ENCODE measurements at regions not wholly inside any gene's neighbourhood (a gene's known extent, or its start where the extent isn't known, plus 50 kb on each side); places are given as distances from the start of the nearest gene placed in this dataset.

DNA sequence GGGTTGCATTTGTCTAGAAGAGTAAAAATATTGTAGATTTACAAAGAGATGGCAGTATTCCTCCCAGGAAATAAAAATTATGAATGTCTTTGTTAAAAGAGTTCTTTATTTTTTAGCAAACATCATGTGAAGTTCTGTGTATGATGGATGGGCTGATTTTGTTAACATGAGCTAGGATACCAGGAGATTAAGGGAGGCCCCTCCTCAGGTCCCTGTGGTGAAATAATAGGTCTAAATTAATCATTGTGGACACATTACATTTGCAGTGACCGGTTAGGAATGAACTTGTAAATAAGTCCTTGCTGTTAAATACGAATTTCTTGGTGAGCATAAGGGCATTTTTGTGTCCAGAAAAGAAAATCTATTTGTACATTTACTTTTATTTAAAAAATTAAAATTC lies 339.4 kb upstream of the PHF14 start:
- no peaks in the 10 kb centered on the region for H3K27me3 Mint-ChIP-seq (ENCODE audit: low read depth)
- H3K27ac Mint-ChIP-seq, result no peak overlapping the region
- ChIA-PET POLR2A (no interaction called here), CTCF (no interaction called here)
- H3K9me3 Mint-ChIP-seq, result peaks cover 23% of the 10 kb centered on the region
- no peaks in the 10 kb centered on the region; the same call in 1 of the 2 replicates for H3K36me3 Mint-ChIP-seq
- DNase-seq (ENCODE audit: low spot score) (no peak), ATAC-seq (no peak)
- H3K4me3 Mint-ChIP-seq, result no peak overlapping the region
- no peaks in the 10 kb centered on the region for H3K4me1 Mint-ChIP-seq
- no peak for TF ChIP-seq ZNF263 (CRISPR knock-in tag; IDR thresholded peaks at IDR 0.05; ENCODE audit: low read depth)
- TF ChIP-seq, protein P1, sequence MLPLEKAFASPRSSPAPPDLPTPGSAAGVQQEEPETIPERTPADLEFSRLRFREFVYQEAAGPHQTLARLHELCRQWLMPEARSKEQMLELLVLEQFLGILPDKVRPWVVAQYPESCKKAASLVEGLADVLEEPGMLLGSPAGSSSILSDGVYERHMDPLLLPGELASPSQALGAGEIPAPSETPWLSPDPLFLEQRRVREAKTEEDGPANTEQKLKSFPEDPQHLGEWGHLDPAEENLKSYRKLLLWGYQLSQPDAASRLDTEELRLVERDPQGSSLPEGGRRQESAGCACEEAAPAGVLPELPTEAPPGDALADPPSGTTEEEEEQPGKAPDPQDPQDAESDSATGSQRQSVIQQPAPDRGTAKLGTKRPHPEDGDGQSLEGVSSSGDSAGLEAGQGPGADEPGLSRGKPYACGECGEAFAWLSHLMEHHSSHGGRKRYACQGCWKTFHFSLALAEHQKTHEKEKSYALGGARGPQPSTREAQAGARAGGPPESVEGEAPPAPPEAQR (CRISPR knock-in tag; IDR thresholded peaks at IDR 0.05), result no peak
- no peak for TF ChIP-seq ZBTB21 (CRISPR knock-in tag; IDR thresholded peaks at IDR 0.05; ENCODE audit: borderline replicate concordance)
- TF ChIP-seq, protein P2, sequence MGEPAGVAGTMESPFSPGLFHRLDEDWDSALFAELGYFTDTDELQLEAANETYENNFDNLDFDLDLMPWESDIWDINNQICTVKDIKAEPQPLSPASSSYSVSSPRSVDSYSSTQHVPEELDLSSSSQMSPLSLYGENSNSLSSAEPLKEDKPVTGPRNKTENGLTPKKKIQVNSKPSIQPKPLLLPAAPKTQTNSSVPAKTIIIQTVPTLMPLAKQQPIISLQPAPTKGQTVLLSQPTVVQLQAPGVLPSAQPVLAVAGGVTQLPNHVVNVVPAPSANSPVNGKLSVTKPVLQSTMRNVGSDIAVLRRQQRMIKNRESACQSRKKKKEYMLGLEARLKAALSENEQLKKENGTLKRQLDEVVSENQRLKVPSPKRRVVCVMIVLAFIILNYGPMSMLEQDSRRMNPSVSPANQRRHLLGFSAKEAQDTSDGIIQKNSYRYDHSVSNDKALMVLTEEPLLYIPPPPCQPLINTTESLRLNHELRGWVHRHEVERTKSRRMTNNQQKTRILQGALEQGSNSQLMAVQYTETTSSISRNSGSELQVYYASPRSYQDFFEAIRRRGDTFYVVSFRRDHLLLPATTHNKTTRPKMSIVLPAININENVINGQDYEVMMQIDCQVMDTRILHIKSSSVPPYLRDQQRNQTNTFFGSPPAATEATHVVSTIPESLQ (CRISPR knock-in tag; IDR thresholded peaks at IDR 0.05), result no peak
- TF ChIP-seq, protein P3, sequence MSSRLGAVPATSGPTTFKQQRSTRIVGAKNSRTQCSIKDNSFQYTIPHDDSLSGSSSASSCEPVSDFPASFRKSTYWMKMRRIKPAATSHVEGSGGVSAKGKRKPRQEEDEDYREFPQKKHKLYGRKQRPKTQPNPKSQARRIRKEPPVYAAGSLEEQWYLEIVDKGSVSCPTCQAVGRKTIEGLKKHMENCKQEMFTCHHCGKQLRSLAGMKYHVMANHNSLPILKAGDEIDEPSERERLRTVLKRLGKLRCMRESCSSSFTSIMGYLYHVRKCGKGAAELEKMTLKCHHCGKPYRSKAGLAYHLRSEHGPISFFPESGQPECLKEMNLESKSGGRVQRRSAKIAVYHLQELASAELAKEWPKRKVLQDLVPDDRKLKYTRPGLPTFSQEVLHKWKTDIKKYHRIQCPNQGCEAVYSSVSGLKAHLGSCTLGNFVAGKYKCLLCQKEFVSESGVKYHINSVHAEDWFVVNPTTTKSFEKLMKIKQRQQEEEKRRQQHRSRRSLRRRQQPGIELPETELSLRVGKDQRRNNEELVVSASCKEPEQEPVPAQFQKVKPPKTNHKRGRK (CRISPR knock-in tag; IDR thresholded peaks at IDR 0.05; ENCODE audit: borderline replicate concordance), result no peak
- TF ChIP-seq TCF7 (CRISPR knock-in tag; IDR thresholded peaks at IDR 0.05; ENCODE audit: low read depth), result no peak
- TF ChIP-seq, protein P4, sequence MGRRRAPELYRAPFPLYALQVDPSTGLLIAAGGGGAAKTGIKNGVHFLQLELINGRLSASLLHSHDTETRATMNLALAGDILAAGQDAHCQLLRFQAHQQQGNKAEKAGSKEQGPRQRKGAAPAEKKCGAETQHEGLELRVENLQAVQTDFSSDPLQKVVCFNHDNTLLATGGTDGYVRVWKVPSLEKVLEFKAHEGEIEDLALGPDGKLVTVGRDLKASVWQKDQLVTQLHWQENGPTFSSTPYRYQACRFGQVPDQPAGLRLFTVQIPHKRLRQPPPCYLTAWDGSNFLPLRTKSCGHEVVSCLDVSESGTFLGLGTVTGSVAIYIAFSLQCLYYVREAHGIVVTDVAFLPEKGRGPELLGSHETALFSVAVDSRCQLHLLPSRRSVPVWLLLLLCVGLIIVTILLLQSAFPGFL (CRISPR knock-in tag; IDR thresholded peaks at IDR 0.05; ENCODE audit: borderline replicate concordance), result no peak
- TF ChIP-seq GTF2I (CRISPR knock-in tag; conservative IDR thresholded peaks at IDR 0.05), result no peak
- no peak for TF ChIP-seq FOXJ3 (CRISPR knock-in tag; IDR thresholded peaks at IDR 0.05; ENCODE audit: borderline replicate concordance)
- TF ChIP-seq ZNF416 (CRISPR knock-in tag; IDR thresholded peaks at IDR 0.05), result no peak
- TF ChIP-seq EMX1 (CRISPR knock-in tag; IDR thresholded peaks at IDR 0.05), result no peak
- no peak for TF ChIP-seq HMGA2 (CRISPR knock-in tag; IDR thresholded peaks at IDR 0.05)
- TF ChIP-seq MXD4 (CRISPR knock-in tag; IDR thresholded peaks at IDR 0.05; ENCODE audit: borderline replicate concordance), result no peak
- TF ChIP-seq, protein P5, sequence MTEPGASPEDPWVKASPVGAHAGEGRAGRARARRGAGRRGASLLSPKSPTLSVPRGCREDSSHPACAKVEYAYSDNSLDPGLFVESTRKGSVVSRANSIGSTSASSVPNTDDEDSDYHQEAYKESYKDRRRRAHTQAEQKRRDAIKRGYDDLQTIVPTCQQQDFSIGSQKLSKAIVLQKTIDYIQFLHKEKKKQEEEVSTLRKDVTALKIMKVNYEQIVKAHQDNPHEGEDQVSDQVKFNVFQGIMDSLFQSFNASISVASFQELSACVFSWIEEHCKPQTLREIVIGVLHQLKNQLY (CRISPR knock-in tag; IDR thresholded peaks at IDR 0.05), result no peak
- TF ChIP-seq, protein P6, sequence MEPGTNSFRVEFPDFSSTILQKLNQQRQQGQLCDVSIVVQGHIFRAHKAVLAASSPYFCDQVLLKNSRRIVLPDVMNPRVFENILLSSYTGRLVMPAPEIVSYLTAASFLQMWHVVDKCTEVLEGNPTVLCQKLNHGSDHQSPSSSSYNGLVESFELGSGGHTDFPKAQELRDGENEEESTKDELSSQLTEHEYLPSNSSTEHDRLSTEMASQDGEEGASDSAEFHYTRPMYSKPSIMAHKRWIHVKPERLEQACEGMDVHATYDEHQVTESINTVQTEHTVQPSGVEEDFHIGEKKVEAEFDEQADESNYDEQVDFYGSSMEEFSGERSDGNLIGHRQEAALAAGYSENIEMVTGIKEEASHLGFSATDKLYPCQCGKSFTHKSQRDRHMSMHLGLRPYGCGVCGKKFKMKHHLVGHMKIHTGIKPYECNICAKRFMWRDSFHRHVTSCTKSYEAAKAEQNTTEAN (CRISPR knock-in tag; IDR thresholded peaks at IDR 0.05), result no peak
- no peak for TF ChIP-seq NFATC4 (CRISPR knock-in tag; IDR thresholded peaks at IDR 0.05)
- no peak for TF ChIP-seq MYBL2 (CRISPR knock-in tag; IDR thresholded peaks at IDR 0.05)
- no peak for TF ChIP-seq FOXP1 (CRISPR knock-in tag; IDR thresholded peaks at IDR 0.05; ENCODE audit: borderline replicate concordance)

DNA sequence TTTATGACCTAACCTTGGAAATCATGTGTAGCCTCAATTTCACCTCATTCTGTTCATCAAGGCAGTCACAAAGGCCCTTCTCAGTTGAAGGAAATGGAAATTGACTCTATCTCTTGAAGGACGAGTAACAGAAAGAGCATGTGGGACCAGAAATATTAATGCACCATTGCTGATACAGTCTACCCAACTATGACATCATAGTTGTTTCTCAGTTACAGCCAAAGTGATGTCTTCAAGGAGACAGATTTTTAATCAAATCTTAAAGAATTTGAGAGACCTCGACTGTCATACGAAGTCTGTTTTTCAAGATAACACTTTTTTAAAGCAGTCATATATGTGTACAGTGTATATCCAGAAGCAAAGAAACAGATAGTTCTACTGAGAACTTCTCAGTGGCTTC lies 335.7 kb upstream of the PHF14 start:
- CTCF ChIA-PET, result no interaction called here
- no peak for TF ChIP-seq MYBL2 (CRISPR knock-in tag; IDR thresholded peaks at IDR 0.05)
- TF ChIP-seq FOXJ3 (CRISPR knock-in tag; IDR thresholded peaks at IDR 0.05; ENCODE audit: borderline replicate concordance), result no peak
- no peak for TF ChIP-seq ZBTB21 (CRISPR knock-in tag; IDR thresholded peaks at IDR 0.05; ENCODE audit: borderline replicate concordance)
- TF ChIP-seq, protein P7, sequence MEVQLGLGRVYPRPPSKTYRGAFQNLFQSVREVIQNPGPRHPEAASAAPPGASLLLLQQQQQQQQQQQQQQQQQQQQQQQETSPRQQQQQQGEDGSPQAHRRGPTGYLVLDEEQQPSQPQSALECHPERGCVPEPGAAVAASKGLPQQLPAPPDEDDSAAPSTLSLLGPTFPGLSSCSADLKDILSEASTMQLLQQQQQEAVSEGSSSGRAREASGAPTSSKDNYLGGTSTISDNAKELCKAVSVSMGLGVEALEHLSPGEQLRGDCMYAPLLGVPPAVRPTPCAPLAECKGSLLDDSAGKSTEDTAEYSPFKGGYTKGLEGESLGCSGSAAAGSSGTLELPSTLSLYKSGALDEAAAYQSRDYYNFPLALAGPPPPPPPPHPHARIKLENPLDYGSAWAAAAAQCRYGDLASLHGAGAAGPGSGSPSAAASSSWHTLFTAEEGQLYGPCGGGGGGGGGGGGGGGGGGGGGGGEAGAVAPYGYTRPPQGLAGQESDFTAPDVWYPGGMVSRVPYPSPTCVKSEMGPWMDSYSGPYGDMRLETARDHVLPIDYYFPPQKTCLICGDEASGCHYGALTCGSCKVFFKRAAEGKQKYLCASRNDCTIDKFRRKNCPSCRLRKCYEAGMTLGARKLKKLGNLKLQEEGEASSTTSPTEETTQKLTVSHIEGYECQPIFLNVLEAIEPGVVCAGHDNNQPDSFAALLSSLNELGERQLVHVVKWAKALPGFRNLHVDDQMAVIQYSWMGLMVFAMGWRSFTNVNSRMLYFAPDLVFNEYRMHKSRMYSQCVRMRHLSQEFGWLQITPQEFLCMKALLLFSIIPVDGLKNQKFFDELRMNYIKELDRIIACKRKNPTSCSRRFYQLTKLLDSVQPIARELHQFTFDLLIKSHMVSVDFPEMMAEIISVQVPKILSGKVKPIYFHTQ (CRISPR knock-in tag; IDR thresholded peaks at IDR 0.05), result no peak
- no peak for TF ChIP-seq ZNF232 (CRISPR knock-in tag; IDR thresholded peaks at IDR 0.05)
- TF ChIP-seq, protein P4 (CRISPR knock-in tag; IDR thresholded peaks at IDR 0.05; ENCODE audit: borderline replicate concordance), result no peak
- TF ChIP-seq, protein P8, sequence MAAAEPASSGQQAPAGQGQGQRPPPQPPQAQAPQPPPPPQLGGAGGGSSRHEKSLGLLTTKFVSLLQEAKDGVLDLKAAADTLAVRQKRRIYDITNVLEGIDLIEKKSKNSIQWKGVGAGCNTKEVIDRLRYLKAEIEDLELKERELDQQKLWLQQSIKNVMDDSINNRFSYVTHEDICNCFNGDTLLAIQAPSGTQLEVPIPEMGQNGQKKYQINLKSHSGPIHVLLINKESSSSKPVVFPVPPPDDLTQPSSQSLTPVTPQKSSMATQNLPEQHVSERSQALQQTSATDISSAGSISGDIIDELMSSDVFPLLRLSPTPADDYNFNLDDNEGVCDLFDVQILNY (CRISPR knock-in tag; IDR thresholded peaks at IDR 0.05), result no peak

More for the DNA sequence above, 335.7 kb upstream of the PHF14 start:
- no peak for DNase-seq (ENCODE audit: low spot score)
- Mint-ChIP-seq H3K4me3 (no peak overlapping the region), H3K36me3 (no peaks in the 10 kb centered on the region), H3K27me3 (ENCODE audit: low read depth) (no peaks in the 10 kb centered on the region), H3K27ac (no peak overlapping the region), H3K4me1 (peaks cover 2% of the 10 kb centered on the region; the same call in 1 of the 2 replicates), H3K9me3 (no peaks in the 10 kb centered on the region)
- POLR2A ChIA-PET, result no interaction called here
- no peak for ATAC-seq

All from WTC11 (cell line).